ENCODE measurements at regions not wholly inside any gene's neighbourhood (a gene's known extent, or its start where the extent isn't known, plus 50 kb on each side); places are given as distances from the start of the nearest gene placed in this dataset.

- TF ChIP-seq REST (IDR thresholded peaks at IDR 0.05; ENCODE audit: borderline replicate concordance) (peak; percentile 33; the same call in 1 of the 2 replicates), REST (CRISPR knock-in tag; IDR thresholded peaks at IDR 0.05; ENCODE audit: low read depth) (no peak), TFAP4 (CRISPR knock-in tag; IDR thresholded peaks at IDR 0.05; ENCODE audit: borderline replicate concordance) (0 out of 2 replicates have a peak, but pooled peaks have one; percentile 29), PHF21A (IDR thresholded peaks at IDR 0.05; ENCODE audit: borderline replicate concordance, low read depth) (no peak), MAFK (IDR thresholded peaks at IDR 0.05; ENCODE audit: low read length) (peak; percentile 40; the same call in 1 of the 2 replicates), ARID1B (IDR thresholded peaks at IDR 0.05) (peak; percentile 99), STAT5A (IDR thresholded peaks at IDR 0.05; ENCODE audit: borderline replicate concordance, low read length) (peak; percentile 95), DMBX1 (CRISPR knock-in tag; IDR thresholded peaks at IDR 0.05; ENCODE audit: borderline replicate concordance) (peak; percentile 88), SMAD1 (IDR thresholded peaks at IDR 0.05; ENCODE audit: low read depth, low read length, partially characterized antibody) (peak; percentile 94), ETS1 (conservative IDR thresholded peaks at IDR 0.05; ENCODE audit: control insufficient read depth, low read depth, low read length) (no peak), CLOCK (CRISPR knock-in tag; IDR thresholded peaks at IDR 0.05; ENCODE audit: borderline replicate concordance) (peak; percentile 41; the same call in 1 of the 2 replicates), PYGO2 (tag; IDR thresholded peaks at IDR 0.05) (peak; percentile 89), CBX2 (IDR thresholded peaks at IDR 0.05; ENCODE audit: insufficient read depth, low read length, poor library complexity, severe bottlenecking) (no peak), ZNF239 (CRISPR knock-in tag; IDR thresholded peaks at IDR 0.05) (peak; percentile 58), EGR1 (conservative IDR thresholded peaks at IDR 0.05) (0 out of 2 replicates have a peak, but pooled peaks have one; percentile 35)
These were observed 75.3 kb upstream of the TMPO start (continued) for GRCh38 chr12:98439981-98440581.

All from K562 (cell line).